AG04450 (cell line): ENCODE measurements at regions not wholly inside any gene's neighbourhood (a gene's known extent, or its start where the extent isn't known, plus 50 kb on each side); places are given as distances from the start of the nearest gene placed in this dataset.

Experiments used
- CTCF ChIA-PET: fragments of 300-600, 350-600 bp; formaldehyde crosslinking; extraction: SDS; loops from one replicate; lab custom pipeline; 2022; ENCODE audit warnings: antibody characterized with exemption, inconsistent platforms; lab: Charles Lee
- POLR2A ChIA-PET: fragments of 350-600 bp; formaldehyde crosslinking; extraction: SDS; loops from one replicate; lab custom pipeline; 2021; ENCODE audit warnings: antibody characterized with exemption, inconsistent platforms; lab: Yijun Ruan, JAX
- DNase-seq: peaks from one replicate; pipeline ENCODE4 v3.0.0-alpha.2; 2011; ENCODE audit warnings: low read depth, low spot score
- H3K27ac ChIP-seq: one replicate; pipeline ENCODE4 v1.5.1; 2012; ENCODE audit warnings: low read depth, low read length, control low read depth
- H3K27me3 ChIP-seq: one replicate; pipeline ENCODE4 v1.6.0; 2012; ENCODE audit warnings: low read length; ENCODE audit not compliant: control insufficient read depth, insufficient read depth
- H3K4me3 ChIP-seq: 2 replicates; pipeline ENCODE4 v1.5.1; 2011; ENCODE audit warnings: mild to moderate bottlenecking, low read depth, low read length, control low read depth
- H3K9me3 ChIP-seq: 2 replicates; pipeline ENCODE4 v1.5.1; 2012; ENCODE audit warnings: low read length; ENCODE audit not compliant: control insufficient read depth, insufficient read depth
- CTCF ChIP-seq: IDR thresholded peaks from 2 replicates; pipeline ENCODE4 v1.5.1; 2011; ENCODE audit warnings: low read depth, low read length, control low read depth, inconsistent platforms

- no peak overlapping the region for H3K4me3 ChIP-seq
- no peak overlapping the region for H3K27ac ChIP-seq
- CTCF ChIA-PET, result no interaction called here
- TF ChIP-seq CTCF, result no peak
- DNase-seq, result no peak
- POLR2A ChIA-PET, result no interaction called here
- H3K9me3 ChIP-seq, result peaks cover 20% of the 10 kb centered on the region
- H3K27me3 ChIP-seq, result no peaks in the 10 kb centered on the region
Measured at GRCh38 chr2:103166456-103167324, 404.9 kb downstream of the TMEM182 start.

- ChIA-PET CTCF (no interaction called here), POLR2A (no interaction called here)
- no peaks in the 10 kb centered on the region for H3K27me3 ChIP-seq
- no peak for TF ChIP-seq CTCF
- no peak for DNase-seq
- no peak overlapping the region for H3K27ac ChIP-seq
- H3K9me3 ChIP-seq, result peaks cover 20% of the 10 kb centered on the region
- no peak overlapping the region for H3K4me3 ChIP-seq
Measured at GRCh38 chr2:103167599-103167998, 405.8 kb downstream of the TMEM182 start.

GRCh38 chr2:103169861-103170260 is 408.0 kb downstream of the TMEM182 start:
- ChIA-PET POLR2A (no interaction called here), CTCF (no interaction called here)
- DNase-seq, result no peak
- Histone ChIP-seq H3K4me3 (no peak overlapping the region), H3K9me3 (peaks cover 22% of the 10 kb centered on the region), H3K27ac (no peak overlapping the region), H3K27me3 (no peaks in the 10 kb centered on the region)
- TF ChIP-seq CTCF, result no peak

GRCh38 chr2:103172821-103173220 is 411.0 kb downstream of the TMEM182 start:
- no peak for DNase-seq
- ChIA-PET CTCF (no interaction called here), POLR2A (no interaction called here)
- H3K27ac ChIP-seq, result no peak overlapping the region
- H3K9me3 ChIP-seq, result peaks cover 22% of the 10 kb centered on the region
- H3K27me3 ChIP-seq, result no peaks in the 10 kb centered on the region
- TF ChIP-seq CTCF, result no peak
- no peak overlapping the region for H3K4me3 ChIP-seq

- no peak for DNase-seq
- no peak for TF ChIP-seq CTCF
- Histone ChIP-seq H3K27me3 (no peaks in the 10 kb centered on the region), H3K27ac (no peak overlapping the region), H3K9me3 (peaks cover 19% of the 10 kb centered on the region; the same call in 1 of the 2 replicates), H3K4me3 (no peak overlapping the region)
- ChIA-PET CTCF (no interaction called here), POLR2A (no interaction called here)
Measured at GRCh38 chr2:103174711-103175110, 412.9 kb downstream of the TMEM182 start.
